ENCODE measurements at regions not wholly inside any gene's neighbourhood (a gene's known extent, or its start where the extent isn't known, plus 50 kb on each side); places are given as distances from the start of the nearest gene placed in this dataset.

- TF ChIP-seq CTCF (conservative IDR thresholded peaks at IDR 0.05 in 1 of 2, IDR thresholded peaks at IDR 0.05 in 1 of 2; ENCODE audit: low read depth in 1 of 2, low read length in 2 of 2) (no peak), EZH2 (IDR thresholded peaks at IDR 0.05; ENCODE audit: low read length, missing control alignments) (no peak)
Observed at GRCh38 chr7:83856094-83856493, 207.2 kb upstream of the SEMA3E start.
